Astrocyte (in vitro differentiated cells and primary cell): ENCODE measurements at regions not wholly inside any gene's neighbourhood (a gene's known extent, or its start where the extent isn't known, plus 50 kb on each side); places are given as distances from the start of the nearest gene placed in this dataset.

Experiments used
- EZH2 ChIP-seq: IDR thresholded peaks from 2 replicates; pipeline ENCODE4 v1.6.1; 2012; ENCODE audit warnings: mild to moderate bottlenecking, low read length, inconsistent platforms; ENCODE audit not compliant: insufficient read depth
- TF ChIP-seq, protein P1 (sequence below): IDR thresholded peaks from 2 replicates; pipeline ENCODE4 v1.5.1; 2011; ENCODE audit warnings: low read depth, mild to moderate bottlenecking, inconsistent platforms, low read length, moderate library complexity; ENCODE audit not compliant: insufficient read depth

- TF ChIP-seq, protein P1, sequence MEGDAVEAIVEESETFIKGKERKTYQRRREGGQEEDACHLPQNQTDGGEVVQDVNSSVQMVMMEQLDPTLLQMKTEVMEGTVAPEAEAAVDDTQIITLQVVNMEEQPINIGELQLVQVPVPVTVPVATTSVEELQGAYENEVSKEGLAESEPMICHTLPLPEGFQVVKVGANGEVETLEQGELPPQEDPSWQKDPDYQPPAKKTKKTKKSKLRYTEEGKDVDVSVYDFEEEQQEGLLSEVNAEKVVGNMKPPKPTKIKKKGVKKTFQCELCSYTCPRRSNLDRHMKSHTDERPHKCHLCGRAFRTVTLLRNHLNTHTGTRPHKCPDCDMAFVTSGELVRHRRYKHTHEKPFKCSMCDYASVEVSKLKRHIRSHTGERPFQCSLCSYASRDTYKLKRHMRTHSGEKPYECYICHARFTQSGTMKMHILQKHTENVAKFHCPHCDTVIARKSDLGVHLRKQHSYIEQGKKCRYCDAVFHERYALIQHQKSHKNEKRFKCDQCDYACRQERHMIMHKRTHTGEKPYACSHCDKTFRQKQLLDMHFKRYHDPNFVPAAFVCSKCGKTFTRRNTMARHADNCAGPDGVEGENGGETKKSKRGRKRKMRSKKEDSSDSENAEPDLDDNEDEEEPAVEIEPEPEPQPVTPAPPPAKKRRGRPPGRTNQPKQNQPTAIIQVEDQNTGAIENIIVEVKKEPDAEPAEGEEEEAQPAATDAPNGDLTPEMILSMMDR, result no peak
- no peak for TF ChIP-seq EZH2
Measured at GRCh38 chr1:188871164-188871563, 1606.5 kb downstream of the BRINP3 start.
